Left cardiac atrium (tissue), 4 donors: ENCODE measurements at regions not wholly inside any gene's neighbourhood (a gene's known extent, or its start where the extent isn't known, plus 50 kb on each side); places are given as distances from the start of the nearest gene placed in this dataset.
"Not testable (repeated sequence)": the region's sequence is repeated elsewhere in the genome, so short reads cannot be mapped to it uniquely, and the experiment has no call there.

ENCODE experiments used
- ATAC-seq, 2 donors: fragments of 200-7000 bp; cut with Tn5 transposase; one replicate each; pipeline ENCODE4 v1.9.1; 2020; ENCODE audit warnings: mild to moderate bottlenecking in 2 of 2, moderate library complexity in 2 of 2
- DNase-seq: peaks from one replicate; pipeline ENCODE4 v3.0.0-alpha.2; 2020
- intact Hi-C, 2 donors: fragments of 100-400 bp; cut with DNase I; formaldehyde crosslinking; loops; one replicate each; pipeline versions ENCODE4 v1.14.1 to v1.15.1; 2022 to 2023
- donor health status: DM: no; HTN: yes; CAD: no.
- donor health status: DM: no; HTN: yes; CAD: no; lungs with severe emphysema.
- donor health status: DM: yes; HTN: yes; CAD: no.
- donor health status: Dilated cardiomyopathy.

DNA sequence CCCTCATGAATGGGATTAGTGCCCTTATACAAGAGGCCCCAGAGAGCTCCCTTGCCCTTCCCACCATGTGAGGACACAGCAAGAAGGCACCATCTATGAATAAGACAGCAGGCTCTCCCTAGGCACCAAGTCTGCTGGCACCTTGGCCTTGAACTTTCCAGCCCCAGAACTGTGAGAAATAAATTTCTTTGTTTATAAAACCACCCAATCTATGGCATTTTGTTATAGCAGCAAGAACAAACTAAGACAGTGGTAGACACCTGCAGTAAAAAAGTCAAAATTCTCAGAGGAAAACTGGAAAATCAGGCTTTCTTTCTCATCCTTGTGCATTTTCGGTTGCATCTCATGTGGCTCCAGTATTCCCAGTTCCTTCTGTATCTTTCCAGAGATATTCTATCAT, 90.3 kb downstream of the LSM3 start:
- intact Hi-C loops: no loop called here
- no peak for DNase-seq
- no peak for ATAC-seq

DNA sequence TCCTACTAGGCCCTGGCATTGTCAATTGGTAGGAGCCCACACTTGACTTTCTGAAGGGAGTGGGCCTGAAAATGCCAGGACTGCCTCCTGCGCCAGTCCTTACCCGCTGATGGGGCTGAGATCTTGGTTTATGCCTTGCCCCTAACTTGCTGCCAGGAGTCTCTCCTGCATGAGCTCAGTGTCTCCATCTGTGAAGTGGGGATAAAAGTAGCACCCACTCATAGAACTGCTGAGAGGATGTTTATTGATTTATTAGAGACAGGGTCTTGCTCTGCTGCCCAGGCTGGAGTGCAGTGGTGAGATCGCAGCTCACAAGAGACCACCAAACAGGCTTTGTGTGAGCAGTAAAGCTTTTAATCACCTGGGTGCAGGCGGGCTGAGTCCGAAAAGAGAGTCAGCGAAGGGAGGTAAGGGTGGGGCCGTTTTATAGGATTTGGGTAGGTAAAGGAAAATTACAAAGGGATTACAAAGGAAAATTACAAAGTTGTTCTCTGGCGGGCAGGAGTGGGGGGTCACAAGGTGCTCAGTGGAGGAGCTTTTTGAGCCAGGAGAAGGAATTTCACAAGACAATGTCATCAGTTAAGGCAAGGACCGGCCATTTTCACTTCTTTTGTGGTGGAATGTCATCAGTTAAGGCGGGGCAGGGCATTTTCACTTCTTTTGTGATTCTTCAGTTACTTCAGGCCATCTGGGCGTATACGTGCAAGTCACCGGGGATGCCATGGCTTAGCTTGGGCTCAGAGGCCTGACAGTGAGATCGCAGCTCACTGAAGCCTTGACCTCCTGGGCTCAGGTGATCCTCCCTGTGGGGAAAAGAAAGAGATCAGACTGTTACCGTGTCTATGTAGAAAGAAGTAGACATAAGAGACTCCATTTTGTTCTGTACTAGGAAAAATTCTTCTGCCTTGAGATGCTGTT, 93.7 kb downstream of the LSM3 start:
- ATAC-seq, DNase-seq, intact Hi-C loops: not testable (repeated sequence)

DNA sequence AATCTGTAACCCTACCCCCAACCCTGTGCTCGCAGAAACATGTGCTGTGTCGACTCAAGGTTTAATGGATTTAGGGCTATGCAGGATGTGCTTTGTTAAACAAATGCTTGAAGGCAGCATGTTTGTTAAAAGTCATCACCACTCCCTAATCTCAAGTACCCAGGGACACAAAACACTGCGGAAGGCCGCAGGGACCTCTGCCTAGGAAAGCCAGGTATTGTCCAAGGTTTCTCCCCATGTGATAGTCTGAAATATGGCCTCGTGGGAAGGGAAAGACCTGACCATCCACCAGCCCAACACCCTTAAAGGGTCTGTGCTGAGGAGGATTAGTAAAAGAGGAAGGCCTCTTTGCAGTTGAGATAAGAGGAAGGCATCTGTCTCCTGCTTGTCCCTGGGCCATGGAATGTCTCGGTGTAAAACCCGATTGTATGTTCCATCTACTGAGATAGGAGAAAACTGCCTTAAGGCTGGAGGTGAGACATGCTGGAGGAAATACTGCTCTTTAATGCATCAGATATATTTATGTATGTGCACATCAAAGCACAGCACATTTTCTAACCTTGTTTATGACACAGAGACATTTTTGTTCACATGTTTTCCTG, 94.4 kb downstream of the LSM3 start:
- DNase-seq, intact Hi-C loops, ATAC-seq: not testable (repeated sequence)

DNA sequence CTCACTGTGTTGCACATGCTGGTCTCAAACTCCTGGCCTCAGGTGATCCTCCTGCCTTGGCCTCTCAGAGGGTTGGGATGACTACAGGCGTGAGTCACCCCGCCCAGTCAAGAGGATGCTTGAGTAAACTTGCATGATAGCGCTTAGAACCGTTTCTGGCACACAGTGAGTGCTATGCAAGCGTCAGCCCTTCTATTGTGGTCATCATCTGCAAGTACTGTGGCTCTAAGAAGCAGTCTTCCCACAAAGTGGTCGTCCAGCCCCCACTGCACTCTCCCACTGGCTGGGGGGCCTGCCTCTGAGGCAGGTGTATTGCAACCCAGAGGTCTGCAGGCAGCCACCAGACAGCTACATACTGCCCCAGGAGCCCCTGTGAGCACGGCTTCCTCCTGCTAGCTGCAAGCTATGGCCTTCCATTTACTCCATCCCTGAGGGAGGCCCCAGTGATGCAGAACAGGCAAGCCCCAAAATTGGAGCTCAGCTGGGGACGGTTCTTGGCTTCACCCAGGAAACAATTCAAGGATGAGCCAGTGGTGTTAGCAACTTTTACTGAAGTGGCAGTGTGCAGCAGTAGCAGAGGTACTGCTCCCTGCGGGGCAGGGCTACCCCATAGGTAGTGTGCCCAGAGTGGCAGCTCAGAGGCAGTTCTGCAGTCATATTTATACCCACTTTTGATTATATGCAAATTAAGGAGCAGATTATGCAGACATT, 95.4 kb downstream of the LSM3 start:
- intact Hi-C loops: no loop called here
- no peak for ATAC-seq
- DNase-seq: no peak

DNA sequence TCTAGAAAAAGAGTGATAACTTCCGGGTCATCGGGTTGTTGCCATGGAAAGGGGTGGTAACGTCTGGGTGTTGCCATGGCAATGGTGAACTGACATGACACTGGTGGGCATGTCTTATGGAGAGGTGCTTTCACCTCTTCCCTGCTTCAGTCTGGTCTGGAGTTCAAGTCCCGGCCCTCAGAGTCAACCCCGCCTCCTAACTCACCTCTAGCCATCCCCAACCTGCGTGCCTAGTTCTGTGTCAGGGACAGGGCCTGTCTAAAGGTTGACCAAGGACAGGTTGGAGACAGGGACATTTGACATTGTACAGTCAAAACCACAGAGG, 96.0 kb downstream of the LSM3 start:
- DNase-seq (no peak), ATAC-seq (no peak)
- intact Hi-C loops: no loop called here

DNA sequence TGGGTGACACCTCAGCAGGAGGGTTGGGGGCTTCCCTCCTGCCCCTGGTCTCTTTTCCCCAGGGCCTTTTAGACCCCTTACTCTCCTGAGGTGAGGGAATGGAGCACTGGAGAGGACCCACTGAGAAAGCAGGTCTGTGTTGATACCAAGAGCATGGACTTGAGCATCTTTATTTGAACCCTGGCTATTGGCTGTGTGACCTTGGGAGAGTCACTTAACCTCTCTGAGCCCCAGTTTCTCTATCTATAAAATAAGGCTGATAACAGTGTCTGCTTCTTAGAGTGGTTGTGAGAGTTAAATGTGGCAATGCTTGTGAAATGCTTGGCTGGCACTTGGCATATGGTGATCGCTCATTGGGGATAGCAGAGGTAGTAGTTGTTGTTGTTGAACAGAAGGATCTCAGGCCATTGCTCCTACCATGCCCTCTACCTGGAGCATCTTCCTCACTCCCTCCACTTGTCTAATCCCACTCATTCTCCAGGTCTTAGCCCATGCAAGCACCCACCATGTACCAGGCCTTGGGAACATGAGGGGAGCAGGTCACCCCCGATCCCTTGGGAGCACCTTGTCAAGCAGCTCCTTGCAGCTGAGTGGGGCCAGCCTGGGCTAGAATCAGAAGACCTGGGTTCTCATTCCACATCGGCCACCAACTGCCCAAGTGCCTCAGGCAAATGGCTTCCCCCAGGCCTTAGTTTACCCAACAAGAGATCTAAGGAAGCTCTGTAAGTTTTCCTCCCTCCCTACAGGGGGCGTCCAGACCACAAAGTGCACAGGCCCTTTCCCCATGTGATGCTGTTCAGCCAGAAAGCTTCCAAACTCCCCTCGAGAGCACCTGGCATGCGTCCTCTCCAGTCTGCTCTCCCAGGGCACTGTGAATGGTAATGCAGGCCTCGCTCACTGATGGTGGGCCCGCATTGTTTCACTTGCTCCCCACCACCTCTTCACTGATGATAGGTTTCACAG, 96.7 kb downstream of the LSM3 start:
- DNase-seq (no peak), ATAC-seq (no peak)
- intact Hi-C loops: no loop called here

DNA sequence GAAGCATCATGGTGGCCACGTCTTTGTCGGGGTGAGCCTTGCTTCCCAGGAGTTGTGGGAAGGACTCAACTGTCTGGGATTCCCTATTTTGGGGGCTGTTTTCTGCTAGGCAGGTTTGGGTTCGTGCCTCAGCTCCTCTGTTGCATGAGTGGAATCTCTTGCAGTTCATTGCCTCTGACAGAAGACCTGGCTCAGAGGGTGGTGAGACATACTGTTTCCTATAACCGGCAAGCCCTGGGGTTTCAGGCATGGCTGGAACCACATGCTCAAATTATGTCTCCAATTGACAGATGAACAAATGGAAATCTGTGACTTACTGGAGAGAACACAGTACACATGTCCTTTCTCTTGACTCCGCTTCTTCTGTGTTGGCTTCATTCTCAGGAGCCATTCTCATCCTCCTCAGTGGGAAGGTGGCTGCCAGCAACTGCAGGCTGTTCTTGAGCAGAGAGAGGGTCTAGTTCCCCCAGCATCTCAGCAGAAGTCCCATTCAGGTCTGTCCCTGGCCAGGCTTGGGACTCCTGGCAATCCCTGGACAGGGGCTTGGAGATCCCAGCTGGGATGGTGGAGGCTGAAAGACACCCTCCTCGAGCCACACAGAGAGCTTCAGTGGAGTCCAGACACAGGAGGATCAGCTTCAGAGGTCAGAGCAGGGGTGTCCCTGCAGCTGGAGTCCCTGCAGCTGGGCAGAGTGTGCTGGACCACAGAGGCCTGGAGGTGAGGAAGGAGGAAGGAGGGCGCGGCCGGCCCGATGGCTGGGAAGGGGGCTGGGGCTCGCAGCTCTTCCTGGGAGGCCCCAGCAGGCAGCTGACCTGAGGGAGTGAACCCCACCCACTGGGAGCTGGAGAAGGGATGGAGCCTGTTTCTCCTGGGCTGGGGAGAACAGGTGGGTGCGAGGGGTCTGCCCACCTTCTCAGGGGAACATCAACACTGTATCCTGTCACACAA, 97.6 kb downstream of the LSM3 start:
- intact Hi-C loops: no loop called here
- ATAC-seq: no peak
- no peak for DNase-seq

DNA sequence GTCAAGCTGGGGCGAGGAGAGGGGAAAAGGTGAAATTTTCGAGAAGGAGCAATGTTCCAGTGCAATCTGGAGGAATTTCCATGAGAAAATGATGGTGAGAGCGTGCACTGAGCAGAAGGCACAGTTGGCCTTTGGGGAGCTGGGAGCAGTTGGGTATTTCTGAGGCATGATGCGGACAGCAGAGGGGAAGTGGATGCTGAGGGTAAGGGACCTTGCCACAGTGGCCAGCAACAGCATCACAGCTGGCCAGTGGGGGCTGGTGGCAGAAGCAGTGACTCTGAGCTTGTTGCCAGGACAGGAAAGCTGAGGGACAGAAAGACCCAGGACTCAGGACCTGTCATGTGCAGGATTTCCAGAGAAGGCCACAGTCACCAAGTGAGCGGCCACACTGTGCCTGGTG, 98.9 kb downstream of the LSM3 start:
- DNase-seq (no peak), ATAC-seq (no peak)
- intact Hi-C loops: no loop called here

DNA sequence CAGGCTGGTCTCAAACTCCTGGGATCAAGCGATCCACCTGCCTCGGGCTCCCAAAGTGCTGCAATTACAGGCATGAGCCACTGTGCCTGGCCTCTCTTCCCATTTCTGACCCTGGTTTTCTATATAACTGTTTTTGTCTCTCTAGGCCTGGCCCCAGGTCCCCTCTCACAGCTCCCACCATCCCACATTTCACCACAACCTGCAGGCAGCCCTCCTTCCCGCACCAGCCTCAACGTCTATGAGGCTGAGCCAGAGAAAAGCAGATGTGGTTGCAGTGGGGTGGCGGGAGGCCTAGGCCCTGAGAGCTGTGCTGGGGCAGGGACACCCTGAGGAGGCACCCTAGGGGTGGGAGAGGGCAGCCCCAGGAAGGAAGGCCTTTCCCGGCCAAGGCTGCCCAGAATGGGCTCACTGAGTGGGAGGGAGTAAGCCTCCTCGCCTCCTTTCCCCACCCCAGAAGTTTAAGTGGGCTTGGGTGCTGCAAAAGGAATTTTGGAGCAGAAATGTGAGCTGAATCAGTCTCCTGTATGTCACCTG, 99.7 kb downstream of the LSM3 start:
- intact Hi-C loops: no loop called here
- DNase-seq (no peak), ATAC-seq (no peak)

DNA sequence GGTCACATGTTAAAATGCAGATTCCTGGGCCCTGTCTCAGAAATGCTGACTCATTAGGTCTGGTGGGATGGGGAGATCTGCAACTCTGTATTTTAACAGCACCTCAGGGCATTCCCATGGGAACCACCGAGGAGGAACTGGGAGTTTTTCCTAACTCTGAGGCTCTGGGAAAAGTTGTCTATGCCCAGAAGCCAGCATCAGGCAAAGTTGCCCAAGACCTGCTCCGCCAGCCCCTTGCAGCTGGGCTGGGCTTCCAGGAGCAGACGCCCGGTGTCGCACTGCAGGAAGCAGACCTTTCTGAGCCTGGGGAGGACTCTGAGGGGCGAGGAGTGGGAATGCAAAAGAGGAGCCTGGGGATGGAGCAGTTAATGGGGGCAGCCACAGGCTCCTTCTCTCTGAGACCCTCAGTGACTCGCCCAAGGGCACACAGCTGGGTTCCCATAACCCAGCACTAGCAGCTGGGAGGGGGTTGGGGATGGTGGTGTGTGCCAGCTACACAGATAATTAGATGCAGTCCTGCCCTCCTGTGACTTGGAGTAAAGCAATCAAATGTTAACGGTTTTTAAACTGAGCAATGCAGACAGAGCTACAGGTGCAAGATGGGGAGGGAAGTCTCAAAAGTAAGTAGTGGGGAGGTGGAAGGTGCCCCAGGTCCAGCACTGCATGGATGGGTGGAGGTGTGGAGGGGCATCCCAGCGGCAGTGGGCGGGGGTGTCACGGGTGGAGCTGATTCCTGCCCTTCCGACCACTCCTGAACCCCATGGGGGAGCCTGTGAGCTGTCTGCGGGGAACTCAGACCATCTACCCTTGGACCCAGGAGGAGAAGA, 100.4 kb downstream of the LSM3 start:
- intact Hi-C loops: no loop called here
- ATAC-seq (no peak), DNase-seq (no peak)

DNA sequence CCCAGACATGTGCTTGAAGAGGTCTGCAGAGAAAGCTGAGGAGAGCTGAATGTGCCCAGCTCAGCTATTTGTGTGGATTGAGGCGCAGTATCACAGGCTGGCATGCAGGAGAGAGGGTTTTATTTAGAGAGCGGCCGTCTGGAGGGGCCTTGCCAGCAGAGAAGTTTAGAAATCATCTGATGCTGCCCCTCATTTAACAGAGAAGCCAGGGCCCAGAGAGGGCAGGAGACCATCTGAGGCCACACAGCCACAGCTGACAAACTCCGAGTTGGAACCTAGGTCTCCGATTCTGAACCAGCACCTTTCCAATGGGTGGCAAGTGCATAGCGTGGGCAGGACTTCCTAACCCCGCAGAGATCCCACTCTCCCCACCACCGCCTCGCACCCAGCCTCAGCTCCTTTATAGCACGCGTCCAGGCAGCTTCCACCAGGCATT, 101.0 kb downstream of the LSM3 start:
- DNase-seq (no peak), ATAC-seq (no peak)
- intact Hi-C loops: no loop called here

DNA sequence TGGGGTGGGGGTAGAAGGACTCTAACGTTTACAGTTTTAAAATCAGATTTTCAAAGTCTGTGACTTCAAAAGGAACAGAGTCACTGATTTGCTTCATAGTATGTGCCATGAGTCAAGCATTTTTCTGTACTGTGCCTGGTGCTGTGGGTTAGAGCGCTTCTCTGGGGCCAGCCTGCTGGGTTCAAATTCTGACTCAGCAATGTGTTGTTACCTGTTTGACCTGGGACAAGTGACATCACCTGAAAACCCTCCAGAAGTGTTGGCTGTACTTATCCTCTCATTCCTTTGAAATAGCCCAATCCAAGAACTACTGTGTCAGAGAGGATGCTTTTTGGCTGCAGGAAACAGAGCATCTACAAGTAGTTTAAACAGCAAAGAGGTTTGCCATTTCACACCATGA, 101.7 kb downstream of the LSM3 start:
- ATAC-seq (no peak), DNase-seq (no peak)
- intact Hi-C loops: no loop called here

DNA sequence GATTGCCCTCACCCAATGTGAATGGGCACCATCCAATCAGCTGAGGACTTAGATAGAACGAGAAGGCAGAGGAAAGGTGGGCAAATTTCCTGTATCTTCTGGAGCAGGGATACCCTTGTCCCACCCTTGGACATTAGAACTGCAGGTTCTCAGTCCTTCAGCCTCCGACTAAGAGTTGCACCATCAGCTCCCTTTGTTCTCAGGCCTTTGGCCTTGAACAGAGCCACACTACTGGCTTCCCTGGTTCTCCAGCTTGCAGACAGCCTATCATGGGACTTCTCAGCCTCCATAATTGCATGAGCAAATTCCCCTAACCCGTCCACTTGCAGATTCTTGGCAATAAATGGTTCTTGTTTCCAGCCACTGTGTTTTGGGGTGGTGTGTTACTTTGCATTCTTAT, 102.4 kb downstream of the LSM3 start:
- no peak for ATAC-seq
- DNase-seq: no peak
- intact Hi-C loops: no loop called here

DNA sequence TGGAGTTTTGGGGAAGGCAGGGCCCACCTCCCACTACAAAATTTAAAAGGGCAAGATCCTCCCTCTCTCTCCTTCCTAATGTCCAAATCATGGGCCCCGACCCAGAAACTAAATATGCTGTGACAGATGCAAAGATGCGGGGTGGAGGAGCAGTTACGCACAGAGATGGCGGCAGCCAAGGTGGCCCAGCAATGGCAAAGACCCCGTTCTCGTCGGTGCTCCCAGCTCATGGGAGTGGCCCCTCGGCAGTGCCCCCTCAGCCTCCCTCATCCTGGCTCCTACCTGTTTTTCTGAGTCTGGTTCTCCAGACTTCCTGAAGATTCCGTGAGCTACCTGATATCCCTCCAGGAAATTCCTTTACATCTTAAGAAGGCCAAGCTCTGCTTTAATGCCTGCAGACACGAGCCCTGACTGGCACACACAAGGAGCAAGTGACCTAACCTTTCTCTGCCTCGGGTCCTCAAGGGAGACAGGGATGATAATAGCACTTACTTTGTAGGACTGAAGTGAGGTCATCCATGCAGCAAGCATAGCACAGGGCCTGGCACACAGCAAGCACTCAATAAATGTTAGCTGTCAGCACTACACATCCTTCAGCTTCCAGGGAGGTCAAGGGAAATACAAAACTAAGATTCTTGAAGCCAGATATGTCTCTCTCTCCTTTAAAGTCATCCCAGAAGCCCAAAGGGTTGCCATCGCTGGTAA, 103.5 kb downstream of the LSM3 start:
- ATAC-seq (no peak), DNase-seq (no peak)
- intact Hi-C loops: no loop called here

DNA sequence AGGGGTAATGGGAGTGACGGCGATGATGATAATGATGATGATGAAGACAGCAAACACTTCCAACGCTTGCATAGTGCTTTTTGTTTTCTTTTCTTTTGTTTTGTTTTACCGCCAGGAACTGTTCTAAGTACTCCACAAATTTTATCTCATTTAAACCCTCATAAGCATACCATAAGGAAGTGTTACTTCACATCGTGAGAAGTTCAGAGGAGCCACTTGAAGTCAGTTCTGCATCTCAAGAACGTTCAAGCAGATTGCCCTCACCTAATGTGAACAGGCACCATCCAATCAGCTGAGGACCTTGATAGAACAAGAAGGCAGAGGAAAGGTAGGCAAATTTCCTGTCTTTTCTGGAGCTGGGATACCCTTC, 104.1 kb downstream of the LSM3 start:
- DNase-seq (no peak), ATAC-seq (no peak)
- intact Hi-C loops: no loop called here

DNA sequence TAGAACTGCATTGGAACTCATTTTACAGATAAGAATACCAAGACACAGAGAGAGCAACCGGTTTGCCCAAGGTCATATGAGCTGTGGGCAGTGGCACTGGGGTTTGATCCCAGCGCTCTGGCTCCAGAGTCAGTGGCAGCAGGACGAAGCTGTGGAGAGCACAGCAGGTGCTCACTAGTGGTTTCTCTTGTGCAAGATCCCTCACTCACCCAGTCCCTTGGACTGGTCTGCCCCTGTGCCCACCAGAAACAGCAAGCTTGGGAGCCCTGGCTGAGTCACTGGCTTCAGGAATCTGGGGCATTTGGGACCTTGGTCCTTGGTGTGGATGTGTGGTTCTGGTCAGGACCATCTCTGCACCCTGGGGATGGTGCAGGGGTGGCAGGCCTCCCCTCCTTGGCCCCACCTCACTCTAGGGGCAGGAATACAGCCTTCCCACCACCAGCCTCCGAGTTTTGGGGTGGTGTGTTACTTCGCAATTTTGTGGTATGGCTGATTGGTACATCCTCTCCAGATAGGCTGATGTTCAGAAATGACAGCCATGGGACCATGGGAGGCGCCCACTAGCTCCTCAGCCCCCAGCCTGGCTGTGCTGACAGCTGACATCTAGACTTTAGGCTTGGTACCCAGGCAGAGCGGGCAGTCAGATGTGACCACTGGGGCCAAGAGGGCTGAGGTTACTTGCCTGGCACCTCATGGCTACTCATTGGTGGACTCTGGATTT, 104.6 kb downstream of the LSM3 start:
- peak in 1 of 2 donors; percentile 60 for ATAC-seq
- DNase-seq: no peak
- intact Hi-C loops: no loop called here
